IMR-90 (cell line): ENCODE measurements at regions not wholly inside any gene's neighbourhood (a gene's known extent, or its start where the extent isn't known, plus 50 kb on each side); places are given as distances from the start of the nearest gene placed in this dataset.

Experiments
- TF ChIP-seq, protein P1 (sequence below): conservative IDR thresholded peaks from 2 replicates; pipeline ENCODE4 v1.5.1; 2012; ENCODE audit warnings: mild to moderate bottlenecking, low read depth, low read length, improper control_type of control experiment
- TF ChIP-seq, protein P2 (sequence below): fragments of 150-350 bp; IDR thresholded peaks from 2 replicates; pipeline ENCODE4 v1.6.1; 2017; ENCODE audit warnings: mild to moderate bottlenecking, antibody characterized with exemption, low read length, low read depth

DNA sequence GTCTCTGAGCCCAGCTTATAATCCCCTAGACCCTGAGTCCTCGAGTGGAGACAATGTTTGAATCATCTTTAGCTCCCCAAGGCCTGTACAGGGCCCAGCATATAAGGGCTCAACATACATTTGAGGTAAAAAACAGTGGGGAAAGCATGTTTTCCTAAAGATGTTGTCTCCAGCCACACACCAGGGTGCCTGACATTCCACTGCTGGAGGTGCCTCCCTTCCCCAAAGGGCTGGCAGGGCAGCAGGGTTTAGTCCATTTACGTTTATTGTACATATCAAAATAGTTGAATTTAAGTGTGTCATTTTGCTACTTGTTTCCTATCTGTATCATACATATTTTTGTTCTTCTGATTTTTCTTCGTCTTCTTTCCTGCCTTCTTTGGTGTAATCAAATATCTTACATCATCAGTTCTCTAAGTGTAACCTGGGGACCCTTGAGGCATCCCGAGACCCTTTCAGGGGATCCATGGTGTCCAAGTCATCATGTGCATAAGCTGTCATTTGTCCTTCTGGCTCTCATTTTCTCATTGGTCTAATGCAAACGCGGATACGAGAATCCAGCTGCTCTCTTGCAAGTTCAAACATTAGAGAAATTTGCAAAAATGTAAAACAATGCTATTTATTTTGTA lies 101.6 kb downstream of the PDGFA start:
- TF ChIP-seq, protein P1, sequence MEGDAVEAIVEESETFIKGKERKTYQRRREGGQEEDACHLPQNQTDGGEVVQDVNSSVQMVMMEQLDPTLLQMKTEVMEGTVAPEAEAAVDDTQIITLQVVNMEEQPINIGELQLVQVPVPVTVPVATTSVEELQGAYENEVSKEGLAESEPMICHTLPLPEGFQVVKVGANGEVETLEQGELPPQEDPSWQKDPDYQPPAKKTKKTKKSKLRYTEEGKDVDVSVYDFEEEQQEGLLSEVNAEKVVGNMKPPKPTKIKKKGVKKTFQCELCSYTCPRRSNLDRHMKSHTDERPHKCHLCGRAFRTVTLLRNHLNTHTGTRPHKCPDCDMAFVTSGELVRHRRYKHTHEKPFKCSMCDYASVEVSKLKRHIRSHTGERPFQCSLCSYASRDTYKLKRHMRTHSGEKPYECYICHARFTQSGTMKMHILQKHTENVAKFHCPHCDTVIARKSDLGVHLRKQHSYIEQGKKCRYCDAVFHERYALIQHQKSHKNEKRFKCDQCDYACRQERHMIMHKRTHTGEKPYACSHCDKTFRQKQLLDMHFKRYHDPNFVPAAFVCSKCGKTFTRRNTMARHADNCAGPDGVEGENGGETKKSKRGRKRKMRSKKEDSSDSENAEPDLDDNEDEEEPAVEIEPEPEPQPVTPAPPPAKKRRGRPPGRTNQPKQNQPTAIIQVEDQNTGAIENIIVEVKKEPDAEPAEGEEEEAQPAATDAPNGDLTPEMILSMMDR: no peak
- TF ChIP-seq, protein P2, sequence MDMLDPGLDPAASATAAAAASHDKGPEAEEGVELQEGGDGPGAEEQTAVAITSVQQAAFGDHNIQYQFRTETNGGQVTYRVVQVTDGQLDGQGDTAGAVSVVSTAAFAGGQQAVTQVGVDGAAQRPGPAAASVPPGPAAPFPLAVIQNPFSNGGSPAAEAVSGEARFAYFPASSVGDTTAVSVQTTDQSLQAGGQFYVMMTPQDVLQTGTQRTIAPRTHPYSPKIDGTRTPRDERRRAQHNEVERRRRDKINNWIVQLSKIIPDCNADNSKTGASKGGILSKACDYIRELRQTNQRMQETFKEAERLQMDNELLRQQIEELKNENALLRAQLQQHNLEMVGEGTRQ: no peak
